ENCODE measurements at regions not wholly inside any gene's neighbourhood (a gene's known extent, or its start where the extent isn't known, plus 50 kb on each side); places are given as distances from the start of the nearest gene placed in this dataset.

DNA sequence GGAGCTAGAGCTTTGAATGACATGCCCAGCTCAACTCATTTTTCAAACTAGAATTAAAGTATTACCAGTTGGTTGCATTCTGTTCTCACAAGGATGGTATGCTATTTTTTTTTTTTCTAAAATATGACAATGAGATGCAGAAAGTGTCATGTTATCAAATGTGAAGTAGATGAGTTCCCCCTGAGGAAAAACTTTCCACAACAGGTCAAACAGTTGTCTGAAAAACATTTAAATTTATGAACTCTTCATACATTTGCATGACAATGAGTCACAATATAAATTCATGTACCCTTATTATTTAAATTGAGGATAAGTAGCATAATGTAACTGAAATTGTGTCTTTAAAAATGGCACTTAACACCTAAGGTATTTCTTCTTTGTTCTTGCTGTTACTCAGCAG, 1720.5 kb upstream of the NUDT12 start:
- POLR2A ChIA-PET: no interaction called here
- CTCF ChIA-PET: no interaction called here
- DNase-seq (ENCODE audit: extremely low spot score): no peak
- TF ChIP-seq NFRKB (IDR thresholded peaks at IDR 0.05) (no peak), ZNF384 (IDR thresholded peaks at IDR 0.05) (no peak), HDGF (IDR thresholded peaks at IDR 0.05; ENCODE audit: borderline replicate concordance) (no peak), L3MBTL2 (conservative IDR thresholded peaks at IDR 0.05) (no peak), ELF4 (IDR thresholded peaks at IDR 0.05) (no peak)

DNA sequence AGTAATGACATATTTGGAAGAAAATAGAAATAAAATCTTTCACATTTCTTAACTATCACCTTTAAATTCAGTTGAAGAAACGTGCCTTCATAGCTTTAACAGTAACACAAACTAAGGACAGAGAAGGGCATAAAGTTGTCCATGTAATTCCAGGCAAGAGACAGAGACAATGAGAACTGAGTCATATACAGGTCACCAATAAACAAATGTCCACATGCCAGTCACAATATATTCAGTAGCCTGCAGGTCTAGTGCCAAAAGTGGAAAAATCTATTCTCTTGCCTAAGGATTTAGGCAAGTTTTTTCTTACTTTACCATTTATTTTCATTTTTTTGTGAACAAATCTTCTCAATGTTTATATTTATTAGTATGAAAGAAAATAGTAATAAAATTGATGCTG, 1711.5 kb upstream of the NUDT12 start:
- CTCF ChIA-PET: no interaction called here
- POLR2A ChIA-PET: no interaction called here
- TF ChIP-seq ARNT (IDR thresholded peaks at IDR 0.05) (no peak), FOXA1 (IDR thresholded peaks at IDR 0.05) (no peak), CTBP1 (IDR thresholded peaks at IDR 0.05; ENCODE audit: borderline replicate concordance) (no peak), ZNF384 (IDR thresholded peaks at IDR 0.05) (no peak), SUZ12 (IDR thresholded peaks at IDR 0.05) (no peak), L3MBTL2 (conservative IDR thresholded peaks at IDR 0.05) (no peak), TARDBP (IDR thresholded peaks at IDR 0.05) (no peak), SP1 (IDR thresholded peaks at IDR 0.05) (no peak), FOXM1 (IDR thresholded peaks at IDR 0.05; ENCODE audit: borderline replicate concordance) (no peak), ELF4 (IDR thresholded peaks at IDR 0.05) (no peak), NFRKB (IDR thresholded peaks at IDR 0.05) (no peak), LEF1 (IDR thresholded peaks at IDR 0.05; ENCODE audit: borderline replicate concordance) (no peak), FOXK2 (IDR thresholded peaks at IDR 0.05) (no peak)
- TF ChIP-seq, protein P1, sequence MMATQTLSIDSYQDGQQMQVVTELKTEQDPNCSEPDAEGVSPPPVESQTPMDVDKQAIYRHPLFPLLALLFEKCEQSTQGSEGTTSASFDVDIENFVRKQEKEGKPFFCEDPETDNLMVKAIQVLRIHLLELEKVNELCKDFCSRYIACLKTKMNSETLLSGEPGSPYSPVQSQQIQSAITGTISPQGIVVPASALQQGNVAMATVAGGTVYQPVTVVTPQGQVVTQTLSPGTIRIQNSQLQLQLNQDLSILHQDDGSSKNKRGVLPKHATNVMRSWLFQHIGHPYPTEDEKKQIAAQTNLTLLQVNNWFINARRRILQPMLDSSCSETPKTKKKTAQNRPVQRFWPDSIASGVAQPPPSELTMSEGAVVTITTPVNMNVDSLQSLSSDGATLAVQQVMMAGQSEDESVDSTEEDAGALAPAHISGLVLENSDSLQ (IDR thresholded peaks at IDR 0.05): no peak
- no peak for DNase-seq (ENCODE audit: extremely low spot score)

DNA sequence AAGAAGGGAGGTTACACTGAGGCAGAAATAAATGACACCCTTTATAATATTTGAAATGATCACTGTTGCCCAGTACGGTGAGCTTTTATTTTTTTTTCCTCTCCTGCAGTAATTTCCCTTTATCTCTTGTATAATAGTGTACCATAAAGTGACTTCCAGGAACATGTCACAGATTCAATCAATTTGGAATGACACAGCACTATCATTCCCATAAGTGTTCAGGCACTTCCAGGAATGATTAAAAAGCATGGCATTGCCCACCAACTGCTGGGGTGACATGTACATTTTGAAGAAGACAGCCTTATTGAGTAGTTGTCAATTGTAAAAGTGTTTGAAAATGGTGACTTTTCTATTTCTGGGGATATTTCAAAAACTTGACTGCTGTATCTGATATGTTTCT, 1700.9 kb upstream of the NUDT12 start:
- no peak for DNase-seq (ENCODE audit: extremely low spot score)

GRCh38 chr5:105259581-105260217, 1697.1 kb upstream of the NUDT12 start:
- POLR2A ChIA-PET: no interaction called here
- DNase-seq (ENCODE audit: extremely low spot score): no peak
- TF ChIP-seq ELF4 (IDR thresholded peaks at IDR 0.05): no peak
- CTCF ChIA-PET: interaction anchor here (0.8 kb wide), 1 partner anchor 28 kb away, joined by 3 read pairs; no protein-coding TSS in a partner anchor

More for the DNA sequence above, 1700.9 kb upstream of the NUDT12 start:
- ChIA-PET CTCF (no interaction called here), POLR2A (no interaction called here)
- TF ChIP-seq, protein P1 (IDR thresholded peaks at IDR 0.05): no peak
- no peak for TF ChIP-seq BHLHE40 (IDR thresholded peaks at IDR 0.05; ENCODE audit: borderline replicate concordance)
- no peak for TF ChIP-seq SUZ12 (IDR thresholded peaks at IDR 0.05)
- no peak for TF ChIP-seq FOXK2 (IDR thresholded peaks at IDR 0.05)
- no peak for TF ChIP-seq CTBP1 (IDR thresholded peaks at IDR 0.05; ENCODE audit: borderline replicate concordance)
- TF ChIP-seq L3MBTL2 (conservative IDR thresholded peaks at IDR 0.05): no peak
- no peak for TF ChIP-seq FOXM1 (IDR thresholded peaks at IDR 0.05; ENCODE audit: borderline replicate concordance)
- TF ChIP-seq ARNT (IDR thresholded peaks at IDR 0.05): no peak
- no peak for TF ChIP-seq ZNF384 (IDR thresholded peaks at IDR 0.05)
- no peak for TF ChIP-seq HDGF (IDR thresholded peaks at IDR 0.05; ENCODE audit: borderline replicate concordance)
- TF ChIP-seq SP1 (IDR thresholded peaks at IDR 0.05): no peak
- no peak for TF ChIP-seq FOXA1 (IDR thresholded peaks at IDR 0.05)
- no peak for TF ChIP-seq ELF4 (IDR thresholded peaks at IDR 0.05)
- TF ChIP-seq LEF1 (IDR thresholded peaks at IDR 0.05; ENCODE audit: borderline replicate concordance): no peak
- no peak for TF ChIP-seq NFRKB (IDR thresholded peaks at IDR 0.05)
- no peak for TF ChIP-seq TARDBP (IDR thresholded peaks at IDR 0.05)

DNA sequence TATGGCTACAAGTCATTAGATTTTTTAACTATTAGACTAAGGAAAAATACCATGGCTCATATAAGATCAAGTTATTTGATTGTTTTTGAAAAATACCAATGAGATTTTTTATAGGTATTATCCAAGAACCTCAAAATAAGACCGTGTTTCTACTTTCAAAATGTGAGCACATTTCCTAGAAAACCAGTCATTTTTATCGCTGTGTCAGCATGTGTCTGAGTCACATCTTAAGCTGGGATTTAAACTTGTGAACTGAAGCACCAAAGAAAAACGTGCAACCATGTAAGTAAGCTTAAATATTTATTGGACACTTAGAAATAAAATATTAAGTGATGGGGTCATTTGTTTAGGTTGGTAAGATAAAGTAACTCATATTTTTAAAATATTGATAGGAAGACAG, 1676.0 kb upstream of the NUDT12 start:
- POLR2A ChIA-PET: no interaction called here
- TF ChIP-seq FOXA1 (IDR thresholded peaks at IDR 0.05) (no peak), CTBP1 (IDR thresholded peaks at IDR 0.05; ENCODE audit: borderline replicate concordance) (no peak), FOXM1 (IDR thresholded peaks at IDR 0.05; ENCODE audit: borderline replicate concordance) (no peak), ARNT (IDR thresholded peaks at IDR 0.05) (no peak), HDGF (IDR thresholded peaks at IDR 0.05; ENCODE audit: borderline replicate concordance) (no peak), SP1 (IDR thresholded peaks at IDR 0.05) (no peak), LEF1 (IDR thresholded peaks at IDR 0.05; ENCODE audit: borderline replicate concordance) (no peak), NFRKB (IDR thresholded peaks at IDR 0.05) (no peak), L3MBTL2 (conservative IDR thresholded peaks at IDR 0.05) (no peak), ZNF384 (IDR thresholded peaks at IDR 0.05) (no peak), FOXK2 (IDR thresholded peaks at IDR 0.05) (no peak), ELF4 (IDR thresholded peaks at IDR 0.05) (no peak)
- TF ChIP-seq, protein P1 (IDR thresholded peaks at IDR 0.05): no peak
- CTCF ChIA-PET: interaction anchor here (1.1 kb wide), 1 partner anchor 13 kb away, joined by 3 read pairs; no protein-coding TSS in a partner anchor
- no peak for DNase-seq (ENCODE audit: extremely low spot score)

GRCh38 chr5:105230516-105231157, 1668.0 kb upstream of the NUDT12 start:
- no peak for DNase-seq (ENCODE audit: extremely low spot score)
- no peak for TF ChIP-seq TARDBP (IDR thresholded peaks at IDR 0.05)
- TF ChIP-seq ARNT (IDR thresholded peaks at IDR 0.05): no peak
- no peak for TF ChIP-seq ZNF384 (IDR thresholded peaks at IDR 0.05)
- TF ChIP-seq FOXM1 (IDR thresholded peaks at IDR 0.05; ENCODE audit: borderline replicate concordance): no peak
- no peak for TF ChIP-seq L3MBTL2 (conservative IDR thresholded peaks at IDR 0.05)
- no peak for TF ChIP-seq BHLHE40 (IDR thresholded peaks at IDR 0.05; ENCODE audit: borderline replicate concordance)
- no peak for TF ChIP-seq SP1 (IDR thresholded peaks at IDR 0.05)
- no peak for TF ChIP-seq SUZ12 (IDR thresholded peaks at IDR 0.05)
- no peak for TF ChIP-seq FOXA1 (IDR thresholded peaks at IDR 0.05)
- TF ChIP-seq LEF1 (IDR thresholded peaks at IDR 0.05; ENCODE audit: borderline replicate concordance): no peak
- TF ChIP-seq, protein P1 (IDR thresholded peaks at IDR 0.05): no peak
- TF ChIP-seq HDGF (IDR thresholded peaks at IDR 0.05; ENCODE audit: borderline replicate concordance): no peak
- TF ChIP-seq NFRKB (IDR thresholded peaks at IDR 0.05): no peak
- POLR2A ChIA-PET: interaction anchor here (0.6 kb wide), 1 partner anchor 1725 kb away, joined by 3 read pairs; no protein-coding TSS in a partner anchor
- CTCF ChIA-PET: interaction anchor here (1.0 kb wide), 1 partner anchor 28 kb away, joined by 3 read pairs; no protein-coding TSS in a partner anchor

All from HEK293T (cell line).